ENCODE measurements at regions not wholly inside any gene's neighbourhood (a gene's known extent, or its start where the extent isn't known, plus 50 kb on each side); places are given as distances from the start of the nearest gene placed in this dataset.

- WGBS (ENCODE audit: insufficient coverage, low coverage, missing lambda C conversion rate), result 0% methylated on average over 6 of the region's 6 CpGs
- FAIRE-seq (no peak), DNase-seq (ENCODE audit: extremely low read depth in 1 of 4, low spot score in 3 of 4) (no peak), ATAC-seq (no peak)
- Histone ChIP-seq H3K27me3 (ENCODE audit: control insufficient read depth in 2 of 2, insufficient read depth in 2 of 2, low read length in 2 of 2) (no peaks in the 10 kb centered on the region), H3K9me3 (replicated peaks; ENCODE audit: control insufficient read depth, insufficient read depth, low read depth, low read length) (no peaks in the 10 kb centered on the region), H3K9me1 (ENCODE audit: control insufficient read depth, insufficient read depth, low read length) (no peaks in the 10 kb centered on the region), H2AFZ (ENCODE audit: low read depth, low read length) (no peak overlapping the region), H3K79me2 (ENCODE audit: control insufficient read depth, insufficient read depth, low read length) (no peaks in the 10 kb centered on the region), H3K4me3 (no peak overlapping the region), H3K9ac (ENCODE audit: insufficient read depth in 1 of 2, low read depth in 2 of 2, low read length in 2 of 2) (no peak overlapping the region), H3K4me2 (ENCODE audit: insufficient read depth, low read length) (no peak overlapping the region), H3K4me1 (replicated peaks in 1 of 2; ENCODE audit: control insufficient read depth in 2 of 2, insufficient read depth in 2 of 2, low read length in 2 of 2) (no peaks in the 10 kb centered on the region), H3K36me3 (ENCODE audit: control insufficient read depth, insufficient read depth, low read length) (no peaks in the 10 kb centered on the region), H4K20me1 (replicated peaks; ENCODE audit: control insufficient read depth, insufficient read depth, low read length) (no peaks in the 10 kb centered on the region), H3K27ac (ENCODE audit: extremely low read depth, low read depth, low read length) (no peak overlapping the region)
- BruUV-seq (replicated peaks), result no TSS peak
- ChIA-PET POLR2A (interaction anchor here (0.5 to 0.6 kb wide), 3 partner anchors 12 to 283 kb away, joined by 3 to 4 read pairs (median 3); no protein-coding TSS in a partner anchor), CTCF (ENCODE audit: low intra/inter-chr PET ratio) (no interaction called here)
- TF ChIP-seq, protein P1, sequence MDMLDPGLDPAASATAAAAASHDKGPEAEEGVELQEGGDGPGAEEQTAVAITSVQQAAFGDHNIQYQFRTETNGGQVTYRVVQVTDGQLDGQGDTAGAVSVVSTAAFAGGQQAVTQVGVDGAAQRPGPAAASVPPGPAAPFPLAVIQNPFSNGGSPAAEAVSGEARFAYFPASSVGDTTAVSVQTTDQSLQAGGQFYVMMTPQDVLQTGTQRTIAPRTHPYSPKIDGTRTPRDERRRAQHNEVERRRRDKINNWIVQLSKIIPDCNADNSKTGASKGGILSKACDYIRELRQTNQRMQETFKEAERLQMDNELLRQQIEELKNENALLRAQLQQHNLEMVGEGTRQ (CRISPR knock-in tag; IDR thresholded peaks at IDR 0.05), result no peak
- TF ChIP-seq, protein P2, sequence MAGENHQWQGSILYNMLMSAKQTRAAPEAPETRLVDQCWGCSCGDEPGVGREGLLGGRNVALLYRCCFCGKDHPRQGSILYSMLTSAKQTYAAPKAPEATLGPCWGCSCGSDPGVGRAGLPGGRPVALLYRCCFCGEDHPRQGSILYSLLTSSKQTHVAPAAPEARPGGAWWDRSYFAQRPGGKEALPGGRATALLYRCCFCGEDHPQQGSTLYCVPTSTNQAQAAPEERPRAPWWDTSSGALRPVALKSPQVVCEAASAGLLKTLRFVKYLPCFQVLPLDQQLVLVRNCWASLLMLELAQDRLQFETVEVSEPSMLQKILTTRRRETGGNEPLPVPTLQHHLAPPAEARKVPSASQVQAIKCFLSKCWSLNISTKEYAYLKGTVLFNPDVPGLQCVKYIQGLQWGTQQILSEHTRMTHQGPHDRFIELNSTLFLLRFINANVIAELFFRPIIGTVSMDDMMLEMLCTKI (IDR thresholded peaks at IDR 0.05; ENCODE audit: partially characterized antibody), result no peak
- TF ChIP-seq ZFP30 (CRISPR knock-in tag; IDR thresholded peaks at IDR 0.05; ENCODE audit: borderline replicate concordance) (no peak), SRSF7 (optimal IDR thresholded peaks at IDR 0.05; ENCODE audit: low read depth, low read length) (no peak), ARNT (IDR thresholded peaks at IDR 0.05) (no peak), RBM25 (IDR thresholded peaks at IDR 0.05; ENCODE audit: low read depth, low read length, severe bottlenecking) (no peak), MAZ (CRISPR knock-in tag; conservative IDR thresholded peaks at IDR 0.05 in 1 of 2, IDR thresholded peaks at IDR 0.05 in 1 of 2) (no peak), ZNF395 (CRISPR knock-in tag; IDR thresholded peaks at IDR 0.05) (no peak), GTF2B (IDR thresholded peaks at IDR 0.05; ENCODE audit: extremely low read depth, insufficient read length) (no peak), MYBL2 (IDR thresholded peaks at IDR 0.05; ENCODE audit: low read depth) (no peak), MYBL2 (CRISPR knock-in tag; IDR thresholded peaks at IDR 0.05; ENCODE audit: borderline replicate concordance) (no peak), SRF (CRISPR knock-in tag; IDR thresholded peaks at IDR 0.05) (no peak), ZNF589 (CRISPR knock-in tag; IDR thresholded peaks at IDR 0.05; ENCODE audit: low read depth) (no peak), FUS (optimal IDR thresholded peaks at IDR 0.05; ENCODE audit: low read depth, low read length) (no peak), CHD4 (IDR thresholded peaks at IDR 0.05; ENCODE audit: insufficient read depth, insufficient replicate concordance, low read depth, low read length, poor library complexity, severe bottlenecking) (no peak)
- TF ChIP-seq, protein P3, sequence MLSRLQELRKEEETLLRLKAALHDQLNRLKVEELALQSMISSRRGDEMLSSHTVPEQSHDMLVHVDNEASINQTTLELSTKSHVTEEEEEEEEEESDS (CRISPR knock-in tag; IDR thresholded peaks at IDR 0.05), result no peak
- in situ Hi-C loops (cut with MboI) (no loop called here), intact Hi-C loops (cut with micrococcal nuclease) (no loop called here)
Observed at GRCh38 chr3:193187070-193187722, 53.8 kb upstream of the PLAAT1 start.
